HG03558 (cell line): ENCODE measurements at regions not wholly inside any gene's neighbourhood (a gene's known extent, or its start where the extent isn't known, plus 50 kb on each side); places are given as distances from the start of the nearest gene placed in this dataset.
"Not testable (repeated sequence)": the region's sequence is repeated elsewhere in the genome, so short reads cannot be mapped to it uniquely, and the experiment has no call there.

Experiments used
- ATAC-seq: cut with Tn5 transposase; IDR thresholded peaks from one replicate; pipeline ENCODE4 v1.9.1; 2021; ENCODE audit warnings: moderate number of reproducible peaks; ENCODE audit not compliant: unreplicated experiment; ENCODE audit errors: extremely low read depth

DNA sequence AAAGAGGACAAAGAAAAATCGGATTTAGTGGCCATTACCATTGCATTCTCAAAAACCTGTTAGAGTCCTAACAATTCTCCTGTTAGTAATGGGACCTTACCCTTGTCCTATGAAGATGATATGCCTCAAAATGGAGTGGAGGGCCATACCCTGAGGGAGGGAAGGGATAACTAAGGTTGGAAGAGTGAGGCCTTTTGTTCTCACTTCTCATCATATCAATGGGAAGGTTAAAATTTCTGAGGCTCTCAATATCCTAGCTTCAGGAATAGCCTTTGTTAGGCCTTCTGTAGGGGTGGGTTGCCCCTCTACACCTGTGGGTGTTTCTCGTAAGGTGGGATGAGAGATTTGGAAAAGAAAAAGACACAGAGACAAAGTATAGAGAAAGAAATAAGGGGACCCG is 109.4 kb upstream of the SGIP1 start:
- not testable (repeated sequence) for ATAC-seq

DNA sequence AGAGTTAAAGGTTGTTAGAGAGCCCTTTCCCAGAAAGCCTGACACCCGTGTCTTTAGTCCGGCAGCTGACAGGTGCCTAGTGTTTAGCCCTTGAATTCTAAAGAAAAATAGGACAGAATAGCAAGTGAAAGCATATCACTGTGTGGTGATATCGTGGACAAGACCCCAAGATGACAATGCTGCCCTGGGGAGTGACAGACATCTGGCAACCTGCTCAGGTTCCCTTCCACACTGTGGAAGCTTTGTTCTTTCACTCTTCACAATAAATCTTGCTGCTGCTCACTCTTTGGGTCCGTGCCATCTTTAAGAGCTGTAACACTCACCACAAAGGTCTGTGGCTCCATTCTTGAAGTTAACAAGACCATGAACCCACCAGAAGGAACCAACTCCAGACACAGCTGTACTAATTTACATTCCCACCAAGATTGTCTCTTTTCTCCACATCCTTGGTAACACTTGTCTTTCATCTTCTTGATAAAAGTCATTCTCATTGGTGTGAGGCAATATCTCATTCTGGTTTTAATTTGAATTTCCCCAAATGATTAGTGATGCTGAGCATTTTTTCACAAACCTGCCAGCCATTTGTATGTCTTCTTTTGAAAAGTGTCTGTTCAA is 107.6 kb upstream of the SGIP1 start:
- ATAC-seq, result no peak

DNA sequence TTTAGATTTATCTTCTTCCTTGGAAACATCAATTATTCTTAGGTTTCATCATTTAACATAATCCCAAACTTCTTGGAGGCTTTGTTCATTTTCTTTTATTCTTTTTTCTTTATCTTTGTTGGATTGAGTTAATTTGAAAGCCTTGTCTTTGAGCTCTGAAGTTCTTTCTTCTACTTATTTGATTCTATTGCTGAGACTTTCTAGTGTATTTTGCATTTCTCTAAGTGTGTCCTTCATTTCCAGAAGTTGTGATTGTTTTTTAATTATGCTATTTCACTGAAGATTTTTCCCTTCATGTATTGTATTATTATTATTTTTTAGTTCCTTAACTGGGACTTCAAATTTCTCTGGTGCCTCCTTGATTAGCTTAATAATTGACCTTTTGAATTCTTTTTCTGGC is 103.1 kb upstream of the SGIP1 start:
- not testable (repeated sequence) for ATAC-seq

DNA sequence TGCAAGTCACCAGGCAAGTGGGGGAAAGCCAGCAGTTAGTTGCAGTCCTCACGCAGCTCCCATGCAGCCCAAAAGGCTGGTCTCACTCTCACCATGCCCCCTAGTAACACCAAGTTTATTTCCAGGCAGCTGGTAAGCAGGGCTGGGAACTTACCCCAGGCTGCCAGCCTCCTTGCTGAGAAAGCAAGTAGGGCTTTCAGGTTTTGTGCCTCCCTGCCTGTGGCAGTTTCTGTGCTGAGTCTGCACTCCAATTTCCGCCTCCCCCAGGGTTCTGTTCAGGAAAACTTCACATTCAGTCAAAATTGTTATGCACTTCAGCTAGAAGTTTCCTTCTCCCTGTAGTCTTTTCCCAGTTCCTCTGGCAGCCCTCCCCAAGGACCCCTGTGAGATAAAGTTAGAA is 102.0 kb upstream of the SGIP1 start:
- ATAC-seq, result no peak

DNA sequence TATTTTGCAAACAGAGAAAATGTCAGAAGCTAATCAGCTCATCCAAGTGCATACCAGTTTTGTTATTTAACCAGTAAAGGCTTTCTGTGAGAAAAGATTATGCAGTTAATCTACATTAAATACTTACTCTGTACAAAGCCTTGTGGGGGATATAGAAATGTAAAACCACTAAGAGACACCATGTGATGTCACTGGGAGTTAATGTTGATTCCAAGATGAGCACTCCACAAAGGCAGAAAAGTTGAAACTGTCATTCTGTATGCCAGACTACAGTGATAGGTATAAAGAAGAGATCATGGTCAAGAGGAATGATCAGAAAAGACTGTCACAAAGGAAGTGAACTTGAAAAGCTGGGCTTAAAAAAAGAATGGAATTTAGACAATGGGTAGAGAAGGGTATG is 100.3 kb upstream of the SGIP1 start:
- ATAC-seq, result no peak

DNA sequence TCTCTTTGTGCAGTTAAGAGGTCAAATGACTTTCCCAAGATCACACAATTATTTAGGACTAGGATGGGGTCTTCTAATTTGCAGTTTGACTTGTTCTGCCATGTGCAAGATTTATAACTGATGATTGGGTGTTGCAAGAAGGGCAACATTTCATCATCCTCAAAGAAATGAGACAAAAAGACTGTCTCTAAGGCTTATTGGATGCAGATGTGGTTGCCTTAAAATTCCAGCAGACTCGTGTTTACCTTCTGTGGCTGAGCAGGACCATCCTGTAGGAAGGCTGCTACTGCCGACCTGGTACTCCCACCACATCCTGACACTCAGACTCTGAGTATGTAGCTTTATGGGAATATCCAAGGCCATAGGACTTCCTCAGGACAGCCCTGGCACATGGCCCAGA is 99.9 kb upstream of the SGIP1 start:
- ATAC-seq, result no peak

DNA sequence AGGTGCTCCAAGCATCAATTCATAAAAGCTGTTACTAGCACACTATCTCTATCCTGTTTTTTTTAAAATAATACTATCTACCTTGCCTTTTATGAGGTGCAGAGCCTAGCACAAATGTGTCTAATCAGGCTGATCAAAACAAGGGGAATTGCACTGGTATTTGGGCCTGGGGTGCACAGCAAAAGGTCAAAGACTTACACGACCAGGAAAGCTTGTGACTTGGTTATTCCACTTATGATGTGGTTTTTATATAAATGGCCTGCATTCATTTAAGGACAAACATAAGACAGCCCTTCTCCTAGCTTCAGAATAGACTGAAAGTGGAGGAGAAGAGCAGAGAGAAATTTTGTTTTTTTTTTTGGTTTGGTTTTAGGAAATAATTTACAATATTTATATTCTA is 98.4 kb upstream of the SGIP1 start:
- ATAC-seq, result no peak

DNA sequence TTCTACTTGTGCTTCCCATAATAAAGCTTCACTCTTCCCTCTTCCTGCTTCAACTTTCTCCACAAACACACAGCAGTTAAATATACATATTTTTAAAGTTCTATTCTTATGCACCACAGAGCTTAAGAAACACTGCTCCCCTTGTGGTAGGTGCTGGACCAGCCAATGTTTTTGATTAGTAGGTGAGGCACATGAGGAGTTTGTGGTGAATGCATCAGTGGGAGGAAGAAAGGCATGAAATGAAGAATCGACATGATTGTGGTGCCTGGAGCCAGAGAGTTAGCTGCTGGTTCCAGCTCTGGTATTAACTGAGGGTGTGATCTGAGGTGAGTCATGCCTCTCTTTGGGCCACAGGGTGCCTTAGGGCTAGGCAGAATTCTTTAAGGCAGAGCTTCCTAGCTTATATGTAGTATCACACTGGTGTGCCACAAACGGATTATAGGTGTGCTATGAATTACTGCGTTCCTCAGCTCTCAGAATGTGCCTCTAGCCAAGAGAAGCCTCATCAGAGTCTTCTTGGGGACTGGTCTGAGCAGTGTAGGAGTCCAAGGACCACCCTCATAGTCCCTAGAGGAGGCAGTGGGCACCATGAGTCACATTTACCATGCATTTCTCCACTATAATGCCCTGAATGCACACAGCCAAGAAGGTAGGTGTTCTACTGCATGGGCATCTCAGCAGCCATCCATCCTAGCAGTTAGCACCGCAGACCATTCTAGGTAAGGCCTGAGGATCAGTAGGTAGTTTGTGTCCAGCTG is 97.4 kb upstream of the SGIP1 start:
- peak; percentile 50 for ATAC-seq

DNA sequence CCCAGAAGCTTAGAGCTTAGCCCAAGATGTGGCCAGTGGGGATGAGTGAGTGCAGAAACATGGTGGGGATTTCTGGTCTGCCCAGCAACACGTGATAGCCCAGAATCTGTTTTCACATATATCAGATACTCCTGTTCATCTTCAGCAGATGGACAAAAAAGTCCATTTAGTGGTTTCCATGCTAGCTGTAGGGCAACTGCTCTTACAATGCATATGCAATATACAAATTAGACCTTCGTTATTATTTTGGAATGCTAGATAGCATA is 96.9 kb upstream of the SGIP1 start:
- ATAC-seq, result no peak

DNA sequence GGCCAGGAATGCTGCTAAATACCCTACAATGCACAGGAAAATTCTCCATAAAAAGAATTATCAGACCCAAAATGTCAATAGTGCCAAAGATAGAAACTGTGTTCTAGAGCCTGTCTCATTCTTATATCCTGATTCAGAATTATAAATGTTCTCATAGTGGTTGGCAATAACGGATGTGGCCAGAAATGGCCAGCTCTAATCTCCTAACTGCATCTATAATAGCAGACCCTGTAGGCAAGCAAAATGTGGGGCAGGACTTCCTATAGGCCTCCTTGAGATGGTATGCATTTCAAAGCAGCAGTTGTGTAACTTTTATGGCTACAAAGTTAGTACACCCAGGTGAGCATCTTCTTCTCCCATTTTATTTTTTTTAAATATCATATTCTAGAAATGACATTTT is 95.9 kb upstream of the SGIP1 start:
- ATAC-seq, result no peak

DNA sequence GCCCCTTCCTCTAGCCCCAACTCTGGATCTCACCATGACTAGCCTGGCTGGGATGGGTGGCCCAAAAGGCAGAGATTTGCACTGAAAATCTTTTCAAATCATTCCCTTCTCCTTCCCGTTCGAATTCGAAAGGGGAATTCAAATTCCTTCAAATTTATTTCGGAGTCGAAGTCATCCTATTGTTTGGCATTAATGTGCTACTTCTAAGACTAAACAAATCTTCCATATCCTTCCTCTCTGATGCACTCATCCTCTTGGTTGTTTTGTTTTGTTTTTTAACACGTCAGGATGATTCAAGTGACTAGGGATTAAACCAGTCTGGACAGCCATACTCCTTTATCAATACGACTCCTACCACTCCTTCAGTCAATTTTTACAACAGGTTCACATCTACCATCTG is 95.5 kb upstream of the SGIP1 start:
- no peak for ATAC-seq

DNA sequence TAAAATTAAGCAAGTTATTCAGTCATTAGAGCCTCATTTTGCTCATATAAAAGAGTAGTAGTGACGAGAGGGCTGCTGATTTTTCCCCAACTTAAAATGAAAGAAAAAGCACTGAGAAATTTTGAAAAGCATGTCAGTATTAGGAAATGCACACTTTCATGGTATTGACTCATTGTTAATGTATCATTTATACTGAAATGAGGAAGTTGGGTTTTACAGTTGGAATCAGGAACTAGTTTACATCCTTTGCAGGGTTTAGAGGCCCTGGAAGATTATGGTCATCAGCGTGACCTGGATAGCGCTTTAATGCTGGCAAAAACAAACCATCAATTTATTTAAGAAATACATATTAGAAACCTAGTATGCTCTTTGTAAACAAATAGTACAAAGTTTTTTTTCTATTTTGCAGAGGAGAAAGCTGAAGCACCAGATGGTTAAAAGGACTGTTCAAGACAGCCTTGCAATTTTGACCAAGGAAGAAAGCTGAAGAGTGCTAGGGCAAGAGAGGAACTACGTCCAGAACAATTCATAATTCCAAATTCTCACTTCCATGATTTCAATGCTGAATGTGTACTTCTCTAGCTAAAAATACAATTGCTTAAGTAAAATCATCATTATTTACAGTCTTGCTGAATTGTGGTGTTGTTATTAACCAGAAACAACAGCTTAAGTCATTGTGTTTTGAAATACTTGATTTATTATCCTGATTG is 94.8 kb upstream of the SGIP1 start:
- ATAC-seq, result peak; percentile 71

DNA sequence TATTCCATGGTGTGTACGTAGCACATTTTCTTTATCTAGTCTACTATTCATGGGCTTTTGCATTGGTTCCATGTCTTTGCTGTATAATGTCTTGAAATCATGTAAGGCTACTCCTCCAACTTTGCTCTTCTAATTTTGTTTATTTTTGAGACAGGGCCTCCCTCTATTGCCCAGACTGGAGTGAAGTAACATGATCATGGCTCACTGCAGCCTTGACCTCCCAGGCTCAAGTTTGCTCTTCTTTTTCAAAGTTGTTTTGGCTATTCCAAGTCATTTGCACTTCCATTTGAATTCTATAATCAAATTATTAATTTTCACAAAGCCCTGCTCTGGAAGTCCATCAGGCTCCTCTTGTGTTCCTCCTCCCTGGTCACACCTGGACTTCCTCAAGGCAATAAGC is 90.2 kb upstream of the SGIP1 start:
- no peak for ATAC-seq

DNA sequence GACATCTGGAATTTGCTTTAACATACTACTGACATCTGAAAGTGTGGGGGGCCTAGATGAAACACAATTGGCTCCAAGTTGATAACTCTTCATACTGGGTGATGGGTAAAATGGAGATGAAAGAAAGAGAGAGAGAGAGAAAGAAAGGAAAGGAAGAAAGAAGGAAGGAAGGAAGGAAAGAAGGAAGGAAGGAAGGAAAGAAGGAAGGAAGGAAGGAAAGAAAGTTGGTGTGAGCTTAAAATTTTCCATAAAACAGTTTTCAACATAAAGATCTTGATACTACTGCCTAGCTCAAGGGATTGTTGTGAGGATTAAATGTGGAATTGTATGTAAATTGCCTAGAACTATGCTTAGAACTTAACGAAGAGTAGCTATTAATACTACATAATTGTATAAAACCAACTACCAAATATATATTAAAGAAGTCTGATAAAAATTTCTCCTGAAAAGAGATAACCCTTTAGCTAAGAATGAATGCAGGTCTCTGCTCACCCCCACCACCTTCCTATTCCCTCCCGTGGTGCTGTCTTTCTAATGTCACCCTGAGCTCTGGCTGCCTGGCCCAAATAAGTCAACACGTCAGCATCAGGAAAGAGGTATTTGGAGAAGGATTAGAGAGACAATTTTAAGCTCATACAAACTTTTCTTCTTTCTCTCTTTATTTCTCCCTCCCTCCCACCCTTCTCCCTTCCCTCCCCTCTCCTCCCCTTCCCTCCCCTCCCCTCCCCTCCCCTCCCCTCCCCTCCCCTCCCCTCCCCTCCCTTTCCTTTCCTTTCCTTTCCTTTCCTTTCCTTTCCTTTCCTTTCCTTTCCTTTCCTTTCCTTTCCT is 89.3 kb upstream of the SGIP1 start:
- no peak for ATAC-seq

DNA sequence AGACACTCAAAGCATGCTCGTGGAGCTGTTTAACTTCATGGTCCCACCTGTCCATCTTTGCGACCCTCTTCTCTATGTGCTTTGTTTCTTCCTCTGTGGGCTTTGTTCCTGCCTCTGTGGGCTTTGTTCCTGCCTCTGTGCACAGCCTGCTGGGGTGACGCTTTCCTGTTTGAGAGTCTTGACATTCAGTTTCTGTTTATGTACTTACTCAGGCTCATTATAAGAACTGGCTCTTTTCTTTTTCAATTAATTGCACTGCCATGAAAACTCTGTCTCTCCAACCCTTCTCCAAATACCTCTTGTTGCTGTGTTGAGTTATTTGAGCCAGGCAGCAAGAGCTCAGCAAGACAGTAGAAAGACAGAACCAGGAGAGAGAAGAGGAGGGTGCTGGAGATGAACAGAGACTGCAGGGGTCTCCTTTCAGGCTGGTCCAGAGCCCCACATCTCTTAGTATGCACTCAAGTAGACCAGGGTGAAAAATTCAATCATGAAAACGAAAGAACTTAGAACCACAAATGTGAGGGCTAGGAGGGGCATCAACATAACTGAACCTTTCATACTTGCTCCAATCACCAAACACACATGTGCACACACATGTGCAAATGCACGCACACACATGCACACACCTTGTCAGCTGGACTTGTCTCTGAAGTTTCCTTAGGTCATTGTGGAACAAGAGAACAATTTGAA is 88.3 kb upstream of the SGIP1 start:
- ATAC-seq, result peak; percentile 69

DNA sequence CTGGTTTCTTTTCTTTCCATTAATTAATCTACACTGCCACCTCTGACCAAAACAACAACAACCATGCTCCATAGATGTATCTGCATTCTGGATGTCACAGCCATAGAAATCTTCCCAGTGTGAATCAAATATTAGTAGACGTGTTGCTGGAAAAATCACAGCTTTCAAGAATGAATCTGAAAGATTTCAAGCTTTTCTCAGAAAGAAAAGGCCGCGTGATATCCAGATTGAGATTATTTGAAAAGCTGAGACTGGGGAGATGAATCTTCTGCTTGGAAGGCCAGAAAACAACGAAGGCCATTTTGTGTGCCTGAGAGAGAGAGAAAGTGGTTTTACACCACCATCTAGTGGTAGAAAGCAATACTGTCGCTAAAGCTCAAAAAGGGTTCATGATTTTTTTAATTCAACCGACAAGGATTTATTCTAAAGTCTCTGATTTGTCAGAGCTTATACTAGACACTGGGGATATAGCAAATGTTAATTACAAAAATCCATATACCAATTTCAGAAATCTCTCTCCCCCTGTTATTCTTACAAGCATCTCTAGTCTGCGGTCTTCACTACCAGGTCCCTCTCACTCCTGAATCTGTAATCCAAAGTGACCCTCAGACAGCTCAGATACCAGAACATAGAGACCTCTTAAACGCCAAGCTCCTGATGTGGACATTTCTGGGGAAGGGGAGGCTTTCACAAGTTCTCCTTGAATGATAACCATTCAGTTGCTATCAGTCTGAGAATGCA is 87.5 kb upstream of the SGIP1 start:
- ATAC-seq, result no peak

DNA sequence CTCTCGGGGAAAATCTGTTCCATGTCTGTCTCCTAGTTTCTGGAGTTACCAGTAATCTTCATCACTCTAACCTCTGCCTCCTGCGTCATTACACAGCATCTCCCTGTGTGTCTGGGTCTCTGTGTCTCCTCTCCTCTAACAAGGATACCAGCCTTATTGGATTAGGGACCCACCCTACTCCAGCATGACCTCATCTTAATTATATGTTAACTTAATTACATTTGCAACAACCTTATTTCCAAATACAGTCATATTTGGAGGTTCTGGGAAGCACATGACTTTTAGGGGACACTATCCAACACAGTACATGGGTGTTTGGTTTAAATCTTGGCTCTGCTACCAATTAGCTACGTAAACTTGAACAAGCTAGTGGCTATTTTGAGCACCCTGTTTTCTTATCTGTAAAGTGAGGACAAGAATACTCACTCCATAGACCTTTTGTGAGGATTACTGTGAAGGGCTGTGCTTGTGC is 83.9 kb upstream of the SGIP1 start:
- no peak for ATAC-seq

DNA sequence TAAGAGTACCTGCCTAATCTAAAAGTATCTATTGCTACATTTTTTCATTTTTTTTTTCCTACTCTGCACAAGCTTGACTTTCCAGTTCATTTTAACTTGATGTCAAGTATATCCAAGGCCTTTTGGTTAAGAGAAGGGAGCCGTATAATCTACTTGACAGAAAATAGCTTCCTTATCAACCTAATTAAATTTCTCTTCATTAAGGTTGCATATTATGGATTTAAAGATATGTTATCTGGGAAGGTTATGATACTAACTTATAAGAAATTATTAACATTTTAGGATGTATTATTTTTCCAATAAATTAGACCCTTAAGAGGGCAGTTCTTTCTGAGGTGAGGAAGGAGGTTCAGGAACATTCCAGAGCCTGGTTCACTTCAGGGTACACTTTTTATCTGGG is 83.1 kb upstream of the SGIP1 start:
- ATAC-seq, result no peak

DNA sequence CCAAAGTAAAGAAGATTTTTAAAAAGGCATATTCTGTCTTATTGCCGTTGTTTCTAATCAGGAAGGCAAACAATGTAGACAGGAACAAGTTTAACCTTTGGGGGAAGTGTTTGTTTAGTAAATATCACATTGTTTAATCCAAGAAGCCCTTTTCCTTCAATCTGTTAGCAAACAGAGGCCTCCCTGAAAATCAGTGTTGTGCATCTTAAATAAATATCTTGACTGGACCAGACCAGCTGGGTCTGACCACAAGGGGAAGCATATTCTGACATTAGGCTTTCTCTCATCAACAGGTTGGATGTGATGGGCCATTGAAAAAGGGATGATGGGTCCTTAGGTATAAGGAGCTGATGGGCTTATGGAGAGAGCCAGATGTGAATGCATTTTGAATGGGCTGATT is 81.8 kb upstream of the SGIP1 start:
- no peak for ATAC-seq

DNA sequence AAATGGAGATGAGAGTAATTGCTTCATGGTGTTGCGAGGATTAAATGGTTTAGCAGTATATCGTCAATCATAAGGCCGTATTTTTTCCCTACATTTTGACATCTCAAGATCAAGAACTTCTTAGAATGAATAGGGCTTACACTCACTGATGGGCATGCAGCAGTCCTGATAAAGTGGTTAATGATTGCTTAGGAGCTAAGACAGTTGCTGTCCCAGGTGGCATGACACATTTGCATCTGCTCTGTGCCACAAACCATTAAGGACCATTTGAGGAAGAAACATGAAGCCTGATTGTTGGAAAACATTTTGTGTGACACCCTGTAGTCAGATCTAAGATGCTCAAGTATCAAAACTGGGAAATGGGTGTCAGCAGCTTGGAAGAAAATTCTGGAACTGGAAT is 81.0 kb upstream of the SGIP1 start:
- peak; percentile 58 for ATAC-seq
